GM18517 (cell line): ENCODE measurements at regions not wholly inside any gene's neighbourhood (a gene's known extent, or its start where the extent isn't known, plus 50 kb on each side); places are given as distances from the start of the nearest gene placed in this dataset.
"Not testable (repeated sequence)": the region's sequence is repeated elsewhere in the genome, so short reads cannot be mapped to it uniquely, and the experiment has no call there.

Experiments used
- ATAC-seq: cut with Tn5 transposase; IDR thresholded peaks from one replicate; pipeline ENCODE4 v1.9.1; 2021; ENCODE audit warnings: mild to moderate bottlenecking, moderate library complexity; ENCODE audit not compliant: unreplicated experiment

GRCh38 chr1:112855152-112855828 is 100.7 kb downstream of the SLC16A1 start:
- no peak for ATAC-seq

GRCh38 chr1:112854368-112854984 is 101.5 kb downstream of the SLC16A1 start:
- ATAC-seq: not testable (repeated sequence)

- ATAC-seq: not testable (repeated sequence)
Measured at GRCh38 chr1:112853915-112854314, 102.1 kb downstream of the SLC16A1 start.

GRCh38 chr1:112852934-112853333 is 103.1 kb downstream of the SLC16A1 start:
- no peak for ATAC-seq

GRCh38 chr1:112852276-112852675 is 103.7 kb downstream of the SLC16A1 start:
- ATAC-seq: no peak

- no peak for ATAC-seq
Measured at GRCh38 chr1:112850034-112850757, 105.8 kb downstream of the SLC16A1 start.

GRCh38 chr1:112849425-112850033 is 106.5 kb downstream of the SLC16A1 start:
- ATAC-seq: no peak

GRCh38 chr1:112841825-112842224 is 114.2 kb downstream of the SLC16A1 start:
- ATAC-seq: no peak

- ATAC-seq: peak; percentile 79
Measured at GRCh38 chr1:112840631-112841624, 115.1 kb downstream of the SLC16A1 start.

GRCh38 chr1:112836642-112837041 is 119.4 kb downstream of the SLC16A1 start:
- no peak for ATAC-seq

- ATAC-seq: no peak
Measured at GRCh38 chr1:112833806-112834205, 118.7 kb upstream of the PPM1J start.

- ATAC-seq: not testable (repeated sequence)
Measured at GRCh38 chr1:112832259-112832658, 117.1 kb upstream of the PPM1J start.

- not testable (repeated sequence) for ATAC-seq
Measured at GRCh38 chr1:112829691-112830090, 114.6 kb upstream of the PPM1J start.

- ATAC-seq: no peak
Measured at GRCh38 chr1:112828716-112829115, 113.6 kb upstream of the PPM1J start.

- ATAC-seq: not testable (repeated sequence)
Measured at GRCh38 chr1:112827391-112827790, 112.3 kb upstream of the PPM1J start.

GRCh38 chr1:112826217-112826944 is 111.2 kb upstream of the PPM1J start:
- ATAC-seq: no peak

GRCh38 chr1:112825563-112826216 is 110.6 kb upstream of the PPM1J start:
- not testable (repeated sequence) for ATAC-seq

- ATAC-seq: not testable (repeated sequence)
Measured at GRCh38 chr1:112825075-112825474, 109.9 kb upstream of the PPM1J start.
